Breast epithelium (tissue), 4 donors: ENCODE measurements at regions not wholly inside any gene's neighbourhood (a gene's known extent, or its start where the extent isn't known, plus 50 kb on each side); places are given as distances from the start of the nearest gene placed in this dataset.

Experiments used
- DNase-seq, 2 donors: peaks; one replicate each; pipeline ENCODE4 v3.0.0-alpha.2; 2019; ENCODE audit warnings: low spot score in 2 of 2
- H3K27ac ChIP-seq, 2 donors: fragments of 200-600 bp; sonication (generic) in 1 of 2; one replicate each; pipeline ENCODE4 v1.5.1; 2016 to 2019; ENCODE audit warnings: mild to moderate bottlenecking in 1 of 2
- H3K27me3 ChIP-seq, 2 donors: fragments of 200-600 bp; sonication (generic) in 1 of 2; one replicate each; pipeline versions ENCODE4 v1.5.1 to v1.6.0; 2017 to 2019; ENCODE audit warnings: control low read depth in 1 of 2, mild to moderate bottlenecking in 1 of 2
- H3K36me3 ChIP-seq: fragments of 200-600 bp; one replicate; pipeline ENCODE4 v1.5.1; 2019
- H3K4me1 ChIP-seq, 2 donors: fragments of 200-600 bp; sonication (generic); one replicate each; pipeline ENCODE4 v1.5.1; 2016 to 2019; ENCODE audit warnings: control low read depth in 1 of 2
- H3K4me3 ChIP-seq, 3 donors: fragments of 200-600 bp; sonication (generic); 1 replicate in 2 of 3; 2 replicates in 1 of 3; pipeline ENCODE4 v1.5.1; 2016 to 2019; ENCODE audit warnings: mild to moderate bottlenecking in 3 of 3, moderate library complexity in 2 of 3
- H3K9me3 ChIP-seq, 2 donors: fragments of 200-600 bp; sonication (generic) in 1 of 2; one replicate each; pipeline ENCODE4 v1.5.1; 2016 to 2019; ENCODE audit warnings: control low read depth in 1 of 2
- POLR2A ChIP-seq: fragments of 450-650 bp; IDR thresholded peaks from one replicate; pipeline ENCODE4 v1.6.1; 2016; ENCODE audit warnings: antibody characterized with exemption, mild to moderate bottlenecking, moderate library complexity
- POLR2AphosphoS5 ChIP-seq, 3 donors: sonication (generic); formaldehyde crosslinking; IDR thresholded peaks; one replicate each; pipeline ENCODE4 v1.6.1; 2017; ENCODE audit warnings: antibody characterized with exemption in 3 of 3
- intact Hi-C: fragments of 100-400 bp; cut with DNase I; formaldehyde crosslinking; loops from one replicate; pipeline ENCODE4 v1.15.1; 2023; ENCODE audit warnings: low total_unique reads
- TF ChIP-seq, protein P1 (sequence below), 3 donors: fragments of 450-650 bp; IDR thresholded peaks; one replicate each; pipeline ENCODE4 v1.5.1; 2016 to 2017; ENCODE audit warnings: antibody characterized with exemption in 3 of 3, mild to moderate bottlenecking in 3 of 3, moderate library complexity in 3 of 3

DNA sequence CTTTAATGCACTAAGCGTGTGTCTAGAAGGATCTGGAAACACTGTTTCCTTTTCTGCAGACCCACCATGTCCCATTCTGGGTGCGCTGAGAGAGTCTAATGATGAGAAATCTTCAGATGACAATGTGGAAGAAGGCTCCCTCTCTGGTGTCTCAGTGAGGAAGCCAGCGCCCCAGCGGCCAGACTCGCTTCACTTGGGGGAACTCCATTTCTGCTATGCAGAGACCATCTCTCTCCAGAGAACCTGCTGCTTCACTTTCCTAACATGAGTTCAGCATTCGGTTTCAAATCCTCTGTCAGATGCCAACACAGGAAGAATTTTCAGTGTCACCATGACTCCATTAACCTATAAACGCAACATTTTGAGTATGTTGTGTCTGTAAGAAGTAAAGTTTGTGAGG is 121.8 kb downstream of the SYF2 start:
- intact Hi-C loops = no loop called here
- TF ChIP-seq POLR2AphosphoS5 (IDR thresholded peaks at IDR 0.05) = no peak
- TF ChIP-seq POLR2A = no peak
- TF ChIP-seq, protein P1, sequence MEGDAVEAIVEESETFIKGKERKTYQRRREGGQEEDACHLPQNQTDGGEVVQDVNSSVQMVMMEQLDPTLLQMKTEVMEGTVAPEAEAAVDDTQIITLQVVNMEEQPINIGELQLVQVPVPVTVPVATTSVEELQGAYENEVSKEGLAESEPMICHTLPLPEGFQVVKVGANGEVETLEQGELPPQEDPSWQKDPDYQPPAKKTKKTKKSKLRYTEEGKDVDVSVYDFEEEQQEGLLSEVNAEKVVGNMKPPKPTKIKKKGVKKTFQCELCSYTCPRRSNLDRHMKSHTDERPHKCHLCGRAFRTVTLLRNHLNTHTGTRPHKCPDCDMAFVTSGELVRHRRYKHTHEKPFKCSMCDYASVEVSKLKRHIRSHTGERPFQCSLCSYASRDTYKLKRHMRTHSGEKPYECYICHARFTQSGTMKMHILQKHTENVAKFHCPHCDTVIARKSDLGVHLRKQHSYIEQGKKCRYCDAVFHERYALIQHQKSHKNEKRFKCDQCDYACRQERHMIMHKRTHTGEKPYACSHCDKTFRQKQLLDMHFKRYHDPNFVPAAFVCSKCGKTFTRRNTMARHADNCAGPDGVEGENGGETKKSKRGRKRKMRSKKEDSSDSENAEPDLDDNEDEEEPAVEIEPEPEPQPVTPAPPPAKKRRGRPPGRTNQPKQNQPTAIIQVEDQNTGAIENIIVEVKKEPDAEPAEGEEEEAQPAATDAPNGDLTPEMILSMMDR (IDR thresholded peaks at IDR 0.05) = no peak

DNA sequence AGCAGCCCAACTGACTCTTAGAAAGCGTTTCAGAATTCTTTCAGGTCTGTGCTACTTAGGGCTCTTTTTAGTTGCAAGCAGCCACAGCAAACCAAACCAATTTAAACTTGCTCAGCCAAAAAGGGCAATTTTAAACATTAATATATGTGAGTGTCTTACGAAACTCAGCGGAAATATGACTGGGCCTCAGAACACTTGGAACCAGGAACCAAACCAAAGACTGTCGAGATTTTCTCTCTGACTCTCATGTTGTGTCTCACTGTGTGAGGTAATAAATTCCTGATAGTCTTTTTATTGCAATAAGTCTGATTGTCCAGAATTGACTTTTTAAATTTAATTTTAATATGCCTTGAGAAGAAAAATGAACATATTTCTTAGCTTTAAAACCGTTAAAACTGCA is 122.3 kb downstream of the SYF2 start:
- TF ChIP-seq, protein P1 (IDR thresholded peaks at IDR 0.05) = no peak
- TF ChIP-seq POLR2A (no peak), POLR2AphosphoS5 (IDR thresholded peaks at IDR 0.05) (no peak)
- intact Hi-C loops = no loop called here

More for the DNA sequence above, 121.8 kb downstream of the SYF2 start:
- Histone ChIP-seq H3K36me3 (no peaks in the 10 kb centered on the region), H3K4me3 (no peak overlapping the region), H3K27me3 (peaks cover 0 to 5% of the 10 kb centered on the region in 2 donors), H3K27ac (no peak overlapping the region), H3K4me1 (no peaks in the 10 kb centered on the region), H3K9me3 (peaks cover 0 to 6% of the 10 kb centered on the region in 2 donors)
- DNase-seq = no peak

DNA sequence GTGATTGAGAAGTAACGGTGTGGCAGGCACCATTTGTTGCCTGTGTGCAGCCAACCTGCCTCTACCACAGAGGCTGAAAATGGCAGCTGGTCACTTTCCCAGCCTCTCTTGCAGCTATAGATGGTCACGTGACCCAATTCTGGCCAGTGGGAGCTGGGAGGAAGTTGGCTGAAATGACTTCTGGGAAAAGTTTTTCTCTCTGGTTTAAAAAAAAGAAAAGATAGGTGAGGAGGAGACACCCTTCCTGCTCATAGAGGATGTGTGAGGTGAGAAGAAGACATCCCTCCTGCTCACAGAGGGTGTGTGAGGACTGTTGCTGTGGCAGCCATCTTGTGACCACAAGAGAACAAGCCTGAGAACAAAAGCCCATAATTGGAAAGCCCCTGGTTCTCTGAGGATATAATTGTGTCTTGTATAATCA is 122.8 kb downstream of the SYF2 start:
- no peak for DNase-seq
- peaks cover 0 to 5% of the 10 kb centered on the region in 2 donors for H3K27me3 ChIP-seq
- H3K9me3 ChIP-seq = peaks cover 0 to 6% of the 10 kb centered on the region in 2 donors
- intact Hi-C loops = no loop called here
- no peaks in the 10 kb centered on the region for H3K4me1 ChIP-seq
- no peaks in the 10 kb centered on the region for H3K36me3 ChIP-seq
- TF ChIP-seq, protein P1 (IDR thresholded peaks at IDR 0.05) = no peak
- no peak for TF ChIP-seq POLR2AphosphoS5 (IDR thresholded peaks at IDR 0.05)
- TF ChIP-seq POLR2A = no peak
- H3K27ac ChIP-seq = no peak overlapping the region
- no peak overlapping the region for H3K4me3 ChIP-seq

More for the DNA sequence above, 122.3 kb downstream of the SYF2 start:
- peaks cover 0 to 5% of the 10 kb centered on the region in 2 donors for H3K27me3 ChIP-seq
- no peaks in the 10 kb centered on the region for H3K4me1 ChIP-seq
- H3K4me3 ChIP-seq = no peak overlapping the region
- no peak for DNase-seq
- H3K27ac ChIP-seq = no peak overlapping the region
- H3K9me3 ChIP-seq = peaks cover 0 to 6% of the 10 kb centered on the region in 2 donors
- H3K36me3 ChIP-seq = no peaks in the 10 kb centered on the region

DNA sequence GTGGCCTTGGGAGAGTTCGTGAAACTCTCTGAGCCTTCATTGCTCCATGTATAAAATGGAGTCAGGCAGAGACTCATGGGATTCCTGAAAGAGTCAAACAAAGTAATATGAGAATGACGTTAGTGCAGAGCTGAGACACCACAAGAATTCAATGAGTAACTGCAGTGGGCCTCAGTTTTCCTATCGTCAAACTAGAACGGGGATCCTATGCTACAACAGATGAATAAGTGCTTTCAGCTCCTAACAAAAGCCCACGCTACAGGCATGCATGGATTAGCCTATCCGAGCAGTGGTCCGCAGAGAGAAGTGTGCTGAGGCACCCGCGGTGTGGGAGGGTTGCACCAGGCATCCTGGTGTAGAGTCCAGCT is 124.7 kb downstream of the SYF2 start:
- intact Hi-C loops = no loop called here
- Histone ChIP-seq H3K27me3 (peaks cover 0 to 5% of the 10 kb centered on the region in 2 donors), H3K4me3 (no peak overlapping the region), H3K4me1 (no peaks in the 10 kb centered on the region), H3K9me3 (peaks cover 0 to 6% of the 10 kb centered on the region in 2 donors), H3K27ac (no peak overlapping the region), H3K36me3 (no peaks in the 10 kb centered on the region)
- TF ChIP-seq, protein P1 (IDR thresholded peaks at IDR 0.05) = no peak
- TF ChIP-seq POLR2AphosphoS5 (IDR thresholded peaks at IDR 0.05) (no peak), POLR2A (no peak)
- DNase-seq = no peak

DNA sequence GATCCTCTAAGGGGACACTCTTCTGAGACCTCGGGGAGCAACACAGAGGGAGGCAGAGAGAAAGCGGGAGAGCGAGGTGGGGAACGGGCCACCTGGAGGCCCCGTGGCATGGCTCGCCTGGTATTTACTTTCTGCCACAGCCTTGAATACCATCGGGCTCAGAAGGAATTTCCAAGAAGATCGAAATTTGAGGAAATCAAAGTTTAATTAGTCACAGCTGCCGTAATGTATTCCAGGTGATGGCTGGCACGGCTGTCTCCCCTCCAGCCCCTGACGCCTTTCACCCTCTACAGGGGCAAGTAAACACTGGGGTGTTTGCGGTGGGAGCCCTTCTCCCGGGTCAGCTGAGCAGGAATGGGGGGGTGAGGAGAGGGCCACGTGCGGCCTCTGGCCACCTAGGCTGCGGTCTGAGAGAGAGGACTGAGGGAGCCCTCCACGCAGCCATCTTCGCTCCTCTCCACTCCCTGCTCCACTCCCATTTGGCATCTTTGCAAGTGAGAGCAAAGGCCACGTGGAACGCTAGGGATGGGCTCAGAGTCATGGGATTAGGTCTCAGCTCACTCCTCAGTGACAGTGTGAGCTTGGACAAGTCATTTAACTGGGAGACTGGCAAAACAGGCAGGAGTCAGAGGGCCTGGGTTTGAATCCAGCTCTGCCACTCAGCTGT is 125.2 kb downstream of the SYF2 start:
- Histone ChIP-seq H3K4me1 (no peaks in the 10 kb centered on the region), H3K36me3 (no peaks in the 10 kb centered on the region), H3K9me3 (peaks cover 0 to 6% of the 10 kb centered on the region in 2 donors), H3K27me3 (peaks cover 0 to 5% of the 10 kb centered on the region in 2 donors), H3K27ac (no peak overlapping the region), H3K4me3 (no peak overlapping the region)
- intact Hi-C loops = no loop called here
- TF ChIP-seq, protein P1 (IDR thresholded peaks at IDR 0.05) = no peak
- TF ChIP-seq POLR2AphosphoS5 (IDR thresholded peaks at IDR 0.05) (no peak), POLR2A (no peak)
- no peak for DNase-seq
